SK-N-MC (cell line): ENCODE measurements at regions not wholly inside any gene's neighbourhood (a gene's known extent, or its start where the extent isn't known, plus 50 kb on each side); places are given as distances from the start of the nearest gene placed in this dataset.

ENCODE experiments used
- DNase-seq: peaks from one replicate; pipeline ENCODE4 v3.0.0-alpha.2; 2011; ENCODE audit warnings: low read depth, low spot score
- H3K27ac ChIP-seq: fragments of 200-600 bp; sonication (generic); 2 replicates; pipeline ENCODE4 v1.5.1; 2016; ENCODE audit warnings: mixed run types
- H3K36me3 ChIP-seq: fragments of 200-600 bp; sonication (generic); 2 replicates; pipeline ENCODE4 v1.6.1; 2017; ENCODE audit warnings: antibody characterized with exemption, low read length, mixed read lengths; ENCODE audit not compliant: insufficient read depth
- H3K4me3 ChIP-seq: fragments of 200-600 bp; sonication (generic); 2 replicates; pipeline ENCODE4 v1.5.1; 2016
- H3K9ac ChIP-seq: fragments of 200-600 bp; sonication (generic); 2 replicates; pipeline ENCODE4 v1.8.0; 2017; ENCODE audit warnings: mixed run types, mixed read lengths; ENCODE audit not compliant: insufficient read length
- H3K9me3 ChIP-seq: fragments of 200-600 bp; sonication (generic); 2 replicates; pipeline ENCODE4 v1.6.1; 2017; ENCODE audit warnings: low read depth, mild to moderate bottlenecking, antibody characterized with exemption, low read length, moderate library complexity, mixed read lengths
- EZH2 ChIP-seq: fragments of 200-600 bp; sonication (generic); IDR thresholded peaks from one replicate; pipeline ENCODE4 v1.6.1; 2017; ENCODE audit warnings: antibody characterized with exemption
- FOXP2 ChIP-seq: optimal IDR thresholded peaks from 2 replicates; pipeline ENCODE3; 2011; ENCODE audit warnings: mild to moderate bottlenecking, moderate library complexity; ENCODE audit not compliant: insufficient read depth; ENCODE audit errors: extremely low read length, control extremely low read depth
- POLR2AphosphoS5 ChIP-seq: IDR thresholded peaks from 2 replicates; pipeline ENCODE4 v1.6.1; 2012; ENCODE audit warnings: mild to moderate bottlenecking, low read depth, low read length, borderline replicate concordance

- Histone ChIP-seq H3K9me3 (no peaks in the 10 kb centered on the region), H3K27ac (no peak overlapping the region), H3K36me3 (no peaks in the 10 kb centered on the region), H3K4me3 (no peak overlapping the region), H3K9ac (no peak overlapping the region)
- no peak for DNase-seq
- TF ChIP-seq FOXP2 (no peak), EZH2 (no peak), POLR2AphosphoS5 (no peak)
Measured at GRCh38 chr1:214920337-214920736, 162.2 kb upstream of the KCNK2 start.

GRCh38 chr1:214923278-214923915 lies 159.1 kb upstream of the KCNK2 start:
- Histone ChIP-seq H3K36me3 (no peaks in the 10 kb centered on the region), H3K4me3 (no peak overlapping the region), H3K27ac (no peak overlapping the region), H3K9ac (no peak overlapping the region), H3K9me3 (no peaks in the 10 kb centered on the region)
- DNase-seq: no peak
- TF ChIP-seq FOXP2 (no peak), EZH2 (no peak), POLR2AphosphoS5 (no peak)

- no peaks in the 10 kb centered on the region for H3K36me3 ChIP-seq
- DNase-seq: no peak
- H3K4me3 ChIP-seq: no peak overlapping the region
- H3K27ac ChIP-seq: no peak overlapping the region
- TF ChIP-seq POLR2AphosphoS5: no peak
- no peak for TF ChIP-seq EZH2
- TF ChIP-seq FOXP2: no peak
- H3K9me3 ChIP-seq: no peaks in the 10 kb centered on the region
- no peak overlapping the region for H3K9ac ChIP-seq
Measured at GRCh38 chr1:214927796-214928195, 154.7 kb upstream of the KCNK2 start.

- H3K9ac ChIP-seq: no peak overlapping the region
- no peaks in the 10 kb centered on the region for H3K36me3 ChIP-seq
- H3K9me3 ChIP-seq: no peaks in the 10 kb centered on the region
- DNase-seq: no peak
- no peak overlapping the region for H3K4me3 ChIP-seq
- TF ChIP-seq POLR2AphosphoS5: no peak
- H3K27ac ChIP-seq: no peak overlapping the region
Measured at GRCh38 chr1:214928574-214928973, 154.0 kb upstream of the KCNK2 start.

- H3K9me3 ChIP-seq: no peaks in the 10 kb centered on the region
- TF ChIP-seq FOXP2 (no peak), POLR2AphosphoS5 (no peak), EZH2 (no peak)
- H3K9ac ChIP-seq: no peak overlapping the region
- no peak for DNase-seq
- H3K27ac ChIP-seq: no peak overlapping the region
- H3K36me3 ChIP-seq: no peaks in the 10 kb centered on the region
- no peak overlapping the region for H3K4me3 ChIP-seq
Measured at GRCh38 chr1:214933375-214933774, 149.2 kb upstream of the KCNK2 start.

GRCh38 chr1:214934045-214934444 lies 148.5 kb upstream of the KCNK2 start:
- DNase-seq: no peak
- Histone ChIP-seq H3K9me3 (no peaks in the 10 kb centered on the region), H3K27ac (no peak overlapping the region), H3K9ac (no peak overlapping the region), H3K36me3 (no peaks in the 10 kb centered on the region), H3K4me3 (no peak overlapping the region)
- TF ChIP-seq POLR2AphosphoS5: no peak

- no peak for DNase-seq
- H3K27ac ChIP-seq: no peak overlapping the region
- TF ChIP-seq POLR2AphosphoS5 (no peak), FOXP2 (no peak)
- no peak overlapping the region for H3K9ac ChIP-seq
- H3K9me3 ChIP-seq: no peaks in the 10 kb centered on the region
- H3K36me3 ChIP-seq: no peaks in the 10 kb centered on the region
- no peak overlapping the region for H3K4me3 ChIP-seq
Measured at GRCh38 chr1:214935258-214935657, 147.3 kb upstream of the KCNK2 start.

GRCh38 chr1:214939180-214939579 lies 143.4 kb upstream of the KCNK2 start:
- Histone ChIP-seq H3K4me3 (no peak overlapping the region), H3K27ac (no peak overlapping the region), H3K9ac (no peak overlapping the region), H3K9me3 (no peaks in the 10 kb centered on the region), H3K36me3 (no peaks in the 10 kb centered on the region)
- DNase-seq: no peak
- TF ChIP-seq EZH2: no peak
- TF ChIP-seq POLR2AphosphoS5: no peak
- TF ChIP-seq FOXP2: no peak

- Histone ChIP-seq H3K9ac (no peak overlapping the region), H3K9me3 (no peaks in the 10 kb centered on the region), H3K4me3 (no peak overlapping the region), H3K27ac (no peak overlapping the region), H3K36me3 (no peaks in the 10 kb centered on the region)
- no peak for DNase-seq
- no peak for TF ChIP-seq FOXP2
- TF ChIP-seq POLR2AphosphoS5: no peak
- no peak for TF ChIP-seq EZH2
Measured at GRCh38 chr1:214941061-214941460, 141.5 kb upstream of the KCNK2 start.
